ENCODE measurements at regions not wholly inside any gene's neighbourhood (a gene's known extent, or its start where the extent isn't known, plus 50 kb on each side); places are given as distances from the start of the nearest gene placed in this dataset.

- TF ChIP-seq CTCF (IDR thresholded peaks at IDR 0.05; ENCODE audit: low read depth, low read length): no peak
- no peak for DNase-seq
- peak overlapping the region; percentile 48 for H3K27ac ChIP-seq
- no peaks in the 10 kb centered on the region for H3K9me3 ChIP-seq (ENCODE audit: severe bottlenecking)
- no peaks in the 10 kb centered on the region for H3K27me3 ChIP-seq (ENCODE audit: insufficient read depth, low read depth, severe bottlenecking)
- H3K36me3 ChIP-seq: no peaks in the 10 kb centered on the region
- peak overlapping the region; percentile 32 for H3K4me3 ChIP-seq (ENCODE audit: low read depth, low read length)
Observed at GRCh38 chr21:17455028-17455353, 57.9 kb upstream of the CXADR start.

DNA sequence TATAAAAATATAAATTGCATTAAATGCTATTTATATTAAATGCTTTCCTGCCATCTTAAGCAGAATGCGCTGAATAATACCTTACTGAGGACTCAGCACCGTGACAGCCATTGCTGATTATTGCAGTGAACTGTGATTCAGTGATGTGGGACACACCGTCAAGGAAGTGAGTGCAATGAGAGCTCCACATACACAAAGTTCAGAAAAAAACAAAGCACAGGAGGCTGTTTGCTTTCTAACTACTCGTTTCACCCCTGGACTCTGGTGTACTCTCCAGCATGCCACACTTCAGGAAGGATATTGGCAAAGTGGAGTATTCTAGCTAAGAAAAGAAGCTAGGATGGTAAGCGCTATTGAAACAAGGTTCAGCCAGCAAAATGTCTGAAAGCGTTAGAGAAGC lies 57.4 kb upstream of the CXADR start:
- Histone ChIP-seq H3K4me3 (ENCODE audit: low read depth, low read length) (no peak overlapping the region), H3K27me3 (ENCODE audit: insufficient read depth, low read depth, severe bottlenecking) (no peaks in the 10 kb centered on the region), H3K9me3 (ENCODE audit: severe bottlenecking) (no peaks in the 10 kb centered on the region), H3K36me3 (no peaks in the 10 kb centered on the region), H3K27ac (no peak overlapping the region; the same call in 1 of the 2 replicates)
- DNase-seq: no peak
- no peak for TF ChIP-seq CTCF (IDR thresholded peaks at IDR 0.05; ENCODE audit: low read depth, low read length)

DNA sequence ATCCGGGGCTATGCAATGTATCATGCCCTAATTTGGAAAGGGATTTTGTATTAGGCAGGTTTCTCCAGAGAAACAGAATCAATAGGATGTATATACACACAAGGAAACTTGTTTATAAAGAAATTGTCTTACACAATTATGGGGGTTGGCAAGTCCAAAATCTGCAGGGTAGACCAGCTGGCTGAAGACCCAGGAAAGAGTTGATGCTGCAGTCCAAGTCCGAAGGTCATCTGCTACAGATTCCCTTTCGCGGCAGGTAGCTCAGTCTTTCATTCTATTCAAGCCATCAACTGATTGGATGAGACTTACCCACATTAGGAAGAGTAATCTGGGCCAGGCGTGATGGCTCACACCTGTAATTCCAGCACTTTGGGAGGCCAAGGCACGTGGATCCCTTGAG lies 54.6 kb upstream of the CXADR start:
- no peak for TF ChIP-seq CTCF (IDR thresholded peaks at IDR 0.05; ENCODE audit: low read depth, low read length)
- H3K27me3 ChIP-seq (ENCODE audit: insufficient read depth, low read depth, severe bottlenecking): no peaks in the 10 kb centered on the region
- no peak for DNase-seq
- H3K36me3 ChIP-seq: no peaks in the 10 kb centered on the region
- no peak overlapping the region for H3K27ac ChIP-seq
- no peak overlapping the region for H3K4me3 ChIP-seq (ENCODE audit: low read depth, low read length)
- H3K9me3 ChIP-seq (ENCODE audit: severe bottlenecking): no peaks in the 10 kb centered on the region

DNA sequence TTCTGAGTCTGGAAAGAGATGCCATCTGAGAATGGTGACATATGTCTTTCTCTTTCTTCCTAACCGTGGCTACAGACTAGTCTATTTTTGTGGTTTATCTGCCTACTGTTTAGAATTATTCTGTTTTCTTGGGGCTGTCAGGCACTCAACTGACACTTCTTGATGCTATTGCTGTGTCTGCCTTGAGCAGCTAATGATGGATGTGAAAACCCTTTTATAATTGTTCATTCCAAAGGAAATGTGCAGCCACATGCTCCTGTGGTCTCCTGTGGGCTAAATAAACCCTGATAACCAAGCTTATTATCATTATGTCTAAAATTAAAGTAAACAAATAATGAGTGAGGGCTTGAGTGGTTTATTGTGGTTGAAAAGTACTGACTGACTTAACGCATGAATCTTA lies 52.7 kb upstream of the CXADR start:
- TF ChIP-seq CTCF (IDR thresholded peaks at IDR 0.05; ENCODE audit: low read depth, low read length): no peak
- H3K27me3 ChIP-seq (ENCODE audit: insufficient read depth, low read depth, severe bottlenecking): no peaks in the 10 kb centered on the region
- no peaks in the 10 kb centered on the region for H3K36me3 ChIP-seq
- no peaks in the 10 kb centered on the region for H3K9me3 ChIP-seq (ENCODE audit: severe bottlenecking)
- no peak overlapping the region for H3K4me3 ChIP-seq (ENCODE audit: low read depth, low read length)
- no peak overlapping the region for H3K27ac ChIP-seq
- no peak for DNase-seq

- Histone ChIP-seq H3K27me3 (ENCODE audit: insufficient read depth, low read depth, severe bottlenecking) (no peaks in the 10 kb centered on the region), H3K4me3 (ENCODE audit: low read depth, low read length) (no peak overlapping the region), H3K36me3 (no peaks in the 10 kb centered on the region), H3K9me3 (ENCODE audit: severe bottlenecking) (no peaks in the 10 kb centered on the region), H3K27ac (no peak overlapping the region)
- TF ChIP-seq CTCF (IDR thresholded peaks at IDR 0.05; ENCODE audit: low read depth, low read length): no peak
- no peak for DNase-seq
Observed at GRCh38 chr21:17461014-17461413, 51.8 kb upstream of the CXADR start.

GRCh38 chr21:17461582-17461981 lies 51.3 kb upstream of the CXADR start:
- no peaks in the 10 kb centered on the region for H3K36me3 ChIP-seq
- no peaks in the 10 kb centered on the region for H3K27me3 ChIP-seq (ENCODE audit: insufficient read depth, low read depth, severe bottlenecking)
- no peaks in the 10 kb centered on the region for H3K9me3 ChIP-seq (ENCODE audit: severe bottlenecking)
- DNase-seq: no peak
- H3K4me3 ChIP-seq (ENCODE audit: low read depth, low read length): no peak overlapping the region
- H3K27ac ChIP-seq: no peak overlapping the region
- TF ChIP-seq CTCF (IDR thresholded peaks at IDR 0.05; ENCODE audit: low read depth, low read length): no peak
